ENCODE measurements at regions not wholly inside any gene's neighbourhood (a gene's known extent, or its start where the extent isn't known, plus 50 kb on each side); places are given as distances from the start of the nearest gene placed in this dataset.

DNA sequence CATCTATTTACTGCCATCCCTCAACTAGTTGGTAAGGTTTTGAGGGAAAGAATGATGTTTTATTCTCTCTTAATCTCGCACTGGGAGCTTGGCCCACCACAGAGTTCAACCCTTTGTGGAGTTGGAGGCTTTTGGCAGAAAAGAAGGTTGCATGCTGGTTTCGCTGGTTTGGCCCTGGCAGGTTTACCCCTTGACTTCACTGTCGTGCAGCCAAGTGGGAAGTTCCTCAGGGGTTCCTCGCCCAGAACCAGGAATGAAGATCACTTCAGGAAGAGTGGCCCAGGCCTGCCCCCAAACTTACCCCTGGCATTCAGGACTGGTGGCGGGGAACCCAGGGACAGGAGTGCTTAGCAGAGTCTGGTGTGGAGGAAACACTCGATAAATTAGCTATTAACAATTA, 103.1 kb upstream of the LYZL2 start:
- no peak for TF ChIP-seq POLR2A (IDR thresholded peaks at IDR 0.05)
- TF ChIP-seq, protein P1, sequence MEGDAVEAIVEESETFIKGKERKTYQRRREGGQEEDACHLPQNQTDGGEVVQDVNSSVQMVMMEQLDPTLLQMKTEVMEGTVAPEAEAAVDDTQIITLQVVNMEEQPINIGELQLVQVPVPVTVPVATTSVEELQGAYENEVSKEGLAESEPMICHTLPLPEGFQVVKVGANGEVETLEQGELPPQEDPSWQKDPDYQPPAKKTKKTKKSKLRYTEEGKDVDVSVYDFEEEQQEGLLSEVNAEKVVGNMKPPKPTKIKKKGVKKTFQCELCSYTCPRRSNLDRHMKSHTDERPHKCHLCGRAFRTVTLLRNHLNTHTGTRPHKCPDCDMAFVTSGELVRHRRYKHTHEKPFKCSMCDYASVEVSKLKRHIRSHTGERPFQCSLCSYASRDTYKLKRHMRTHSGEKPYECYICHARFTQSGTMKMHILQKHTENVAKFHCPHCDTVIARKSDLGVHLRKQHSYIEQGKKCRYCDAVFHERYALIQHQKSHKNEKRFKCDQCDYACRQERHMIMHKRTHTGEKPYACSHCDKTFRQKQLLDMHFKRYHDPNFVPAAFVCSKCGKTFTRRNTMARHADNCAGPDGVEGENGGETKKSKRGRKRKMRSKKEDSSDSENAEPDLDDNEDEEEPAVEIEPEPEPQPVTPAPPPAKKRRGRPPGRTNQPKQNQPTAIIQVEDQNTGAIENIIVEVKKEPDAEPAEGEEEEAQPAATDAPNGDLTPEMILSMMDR (IDR thresholded peaks at IDR 0.05), result no peak
- TF ChIP-seq POLR2AphosphoS5 (IDR thresholded peaks at IDR 0.05), result no peak
- no peak for TF ChIP-seq EP300 (IDR thresholded peaks at IDR 0.05)

All from sigmoid colon (tissue), 4 donors.